ENCODE measurements at regions not wholly inside any gene's neighbourhood (a gene's known extent, or its start where the extent isn't known, plus 50 kb on each side); places are given as distances from the start of the nearest gene placed in this dataset.
"Not testable (repeated sequence)": the region's sequence is repeated elsewhere in the genome, so short reads cannot be mapped to it uniquely, and the experiment has no call there.

GRCh38 chr6:144534180-144534579 lies 249.0 kb downstream of the UTRN start:
- DNase-seq: no peak

GRCh38 chr6:144535630-144536029 lies 250.5 kb downstream of the UTRN start:
- no peak for DNase-seq

GRCh38 chr6:144536079-144536478 lies 250.9 kb downstream of the UTRN start:
- no peak for DNase-seq

GRCh38 chr6:144543006-144543871 lies 258.1 kb downstream of the UTRN start:
- no peak for DNase-seq

- no peak for DNase-seq
These were observed 259.2 kb downstream of the UTRN start for GRCh38 chr6:144544266-144544830.

- no peak for DNase-seq
These were observed 261.7 kb downstream of the UTRN start for GRCh38 chr6:144546807-144547206.

- DNase-seq: no peak
These were observed 262.3 kb downstream of the UTRN start for GRCh38 chr6:144547409-144547808.

- no peak for DNase-seq
These were observed 263.4 kb downstream of the UTRN start for GRCh38 chr6:144548536-144548935.

GRCh38 chr6:144549837-144550747 lies 265.0 kb downstream of the UTRN start:
- no peak for DNase-seq

GRCh38 chr6:144551339-144551738 lies 266.2 kb downstream of the UTRN start:
- no peak for DNase-seq

GRCh38 chr6:144555066-144555465 lies 269.9 kb downstream of the UTRN start:
- DNase-seq: no peak

- peak in 1 of 2 donors; percentile 23 for DNase-seq
These were observed 274.9 kb downstream of the UTRN start for GRCh38 chr6:144559865-144560593.

- DNase-seq: no peak
These were observed 276.4 kb downstream of the UTRN start for GRCh38 chr6:144561455-144562043.

GRCh38 chr6:144564202-144564601 lies 279.1 kb downstream of the UTRN start:
- DNase-seq: no peak

- DNase-seq: no peak
These were observed 281.9 kb downstream of the UTRN start for GRCh38 chr6:144566868-144567615.

GRCh38 chr6:144568241-144568640 lies 283.1 kb downstream of the UTRN start:
- no peak for DNase-seq

GRCh38 chr6:144572541-144572940 lies 287.4 kb downstream of the UTRN start:
- not testable (repeated sequence) for DNase-seq

- no peak for DNase-seq
These were observed 289.7 kb downstream of the UTRN start for GRCh38 chr6:144574796-144575195.

GRCh38 chr6:144575327-144575726 lies 290.2 kb downstream of the UTRN start:
- DNase-seq: no peak

GRCh38 chr6:144576871-144577270 lies 291.7 kb downstream of the UTRN start:
- no peak for DNase-seq

Data from right lung (tissue), 2 donors.